ENCODE measurements at regions not wholly inside any gene's neighbourhood (a gene's known extent, or its start where the extent isn't known, plus 50 kb on each side); places are given as distances from the start of the nearest gene placed in this dataset.
"Not testable (repeated sequence)": the region's sequence is repeated elsewhere in the genome, so short reads cannot be mapped to it uniquely, and the experiment has no call there.

DNA sequence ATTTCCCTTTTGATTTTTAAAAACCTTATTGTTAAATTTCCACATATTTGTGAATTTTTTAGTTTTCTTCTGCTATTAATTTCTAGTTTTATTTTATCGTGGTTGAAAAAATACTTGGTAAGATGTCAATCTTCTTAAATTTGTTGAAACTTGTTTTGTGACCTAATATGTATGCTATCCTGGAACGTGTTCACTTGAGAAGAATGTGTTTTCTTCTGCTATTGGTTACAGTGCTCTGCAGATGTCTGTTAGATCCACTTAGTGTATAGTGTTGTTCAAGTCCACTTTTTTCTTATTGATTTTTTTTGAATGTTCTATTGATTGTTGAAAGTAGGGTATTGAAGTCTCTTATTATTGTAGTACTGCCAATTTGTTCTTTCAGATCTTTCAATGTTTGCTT is 116.5 kb upstream of the NETO1 start:
- Mint-ChIP-seq H3K36me3 (ENCODE audit: low read depth) (no peaks in the 10 kb centered on the region), H3K4me1 (ENCODE audit: low read depth) (no peaks in the 10 kb centered on the region), H3K4me3 (no peak overlapping the region), H3K27me3 (ENCODE audit: low read depth) (no peaks in the 10 kb centered on the region), H3K27ac (no peak overlapping the region), H3K9me3 (no peaks in the 10 kb centered on the region)

- Mint-ChIP-seq H3K4me1 (ENCODE audit: low read depth) (no peaks in the 10 kb centered on the region), H3K9me3 (peaks cover 16% of the 10 kb centered on the region), H3K27ac (no peak overlapping the region), H3K4me3 (no peak overlapping the region), H3K27me3 (ENCODE audit: low read depth) (no peaks in the 10 kb centered on the region), H3K36me3 (ENCODE audit: low read depth) (no peaks in the 10 kb centered on the region)
These were observed 106.1 kb upstream of the NETO1 start for GRCh38 chr18:72973841-72974240.

GRCh38 chr18:72965616-72966015 is 97.8 kb upstream of the NETO1 start:
- Mint-ChIP-seq H3K36me3 (ENCODE audit: low read depth) (no peaks in the 10 kb centered on the region), H3K27ac (no peak overlapping the region)

DNA sequence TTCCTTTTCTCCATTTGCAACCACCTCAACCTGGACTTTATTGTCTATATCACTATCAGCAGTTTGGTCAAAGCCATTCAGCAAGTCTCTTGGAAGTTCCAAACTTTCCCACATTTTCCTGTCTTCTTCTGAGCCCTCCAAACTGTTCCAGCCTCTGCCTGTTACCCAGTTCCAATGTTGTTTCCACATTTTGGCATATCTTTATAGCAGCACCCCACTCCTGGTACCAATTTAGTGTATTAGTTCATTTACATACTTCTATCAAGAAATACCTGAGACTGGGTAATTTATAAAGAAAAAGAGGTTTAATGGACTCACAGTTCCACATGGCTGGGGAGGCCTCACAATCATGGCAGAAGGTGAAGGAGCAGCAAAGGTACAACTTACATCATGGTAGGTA is 90.4 kb upstream of the NETO1 start:
- H3K27ac Mint-ChIP-seq; H3K4me1 Mint-ChIP-seq (ENCODE audit: low read depth); H3K4me3 Mint-ChIP-seq; H3K36me3 Mint-ChIP-seq (ENCODE audit: low read depth); H3K27me3 Mint-ChIP-seq (ENCODE audit: low read depth): not testable (repeated sequence)
- peaks cover 26% of the 10 kb centered on the region for H3K9me3 Mint-ChIP-seq

More at GRCh38 chr18:72965616-72966015, 97.8 kb upstream of the NETO1 start:
- no peaks in the 10 kb centered on the region for H3K4me1 Mint-ChIP-seq (ENCODE audit: low read depth)
- H3K27me3 Mint-ChIP-seq (ENCODE audit: low read depth) = no peaks in the 10 kb centered on the region
- H3K9me3 Mint-ChIP-seq = peaks cover 7% of the 10 kb centered on the region
- no peak overlapping the region for H3K4me3 Mint-ChIP-seq

DNA sequence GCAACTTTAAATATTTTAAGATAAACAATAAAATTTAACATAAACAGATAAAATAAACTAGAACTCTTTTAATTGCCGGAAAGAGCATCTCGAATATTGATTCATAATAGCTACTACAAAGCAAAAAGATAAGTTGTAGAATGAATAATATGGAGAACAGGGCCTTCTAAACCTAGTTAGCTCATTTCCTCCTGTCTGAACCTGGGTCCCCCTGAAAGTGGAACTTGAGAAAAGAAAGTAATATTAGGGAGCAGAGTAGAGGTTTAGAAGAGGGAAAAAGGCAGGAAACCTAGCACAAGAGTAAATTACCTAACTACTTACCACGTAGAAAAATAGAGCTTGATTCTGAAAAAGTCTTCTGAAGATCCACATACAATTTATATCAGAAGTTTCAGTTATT is 80.7 kb upstream of the NETO1 start:
- H3K36me3 Mint-ChIP-seq (ENCODE audit: low read depth) = no peaks in the 10 kb centered on the region
- no peak overlapping the region for H3K4me3 Mint-ChIP-seq
- no peaks in the 10 kb centered on the region for H3K9me3 Mint-ChIP-seq
- H3K27ac Mint-ChIP-seq = no peak overlapping the region
- H3K4me1 Mint-ChIP-seq (ENCODE audit: low read depth) = no peaks in the 10 kb centered on the region
- H3K27me3 Mint-ChIP-seq (ENCODE audit: low read depth) = no peaks in the 10 kb centered on the region

DNA sequence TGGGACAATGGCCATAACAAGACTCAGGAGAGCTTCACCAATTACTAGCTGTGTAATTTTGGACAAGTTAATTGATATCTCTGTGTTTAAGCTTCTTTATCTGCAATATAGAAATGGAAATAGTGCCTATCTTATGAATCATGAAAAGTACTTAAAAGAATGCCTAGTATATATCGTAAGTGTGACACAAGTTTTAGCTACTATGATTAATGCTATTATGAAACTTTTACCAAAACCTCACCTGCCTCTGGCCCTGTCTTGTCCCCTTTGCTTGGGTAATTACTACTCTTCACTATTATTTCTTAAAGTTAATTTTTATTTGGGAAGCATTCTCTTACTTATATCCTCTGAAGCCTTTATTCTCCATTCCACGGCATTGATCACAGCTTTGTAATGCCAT is 75.0 kb upstream of the NETO1 start:
- Mint-ChIP-seq H3K4me3 (no peak overlapping the region), H3K9me3 (no peaks in the 10 kb centered on the region), H3K27me3 (ENCODE audit: low read depth) (no peaks in the 10 kb centered on the region), H3K36me3 (ENCODE audit: low read depth) (no peaks in the 10 kb centered on the region), H3K4me1 (ENCODE audit: low read depth) (no peaks in the 10 kb centered on the region), H3K27ac (no peak overlapping the region)

DNA sequence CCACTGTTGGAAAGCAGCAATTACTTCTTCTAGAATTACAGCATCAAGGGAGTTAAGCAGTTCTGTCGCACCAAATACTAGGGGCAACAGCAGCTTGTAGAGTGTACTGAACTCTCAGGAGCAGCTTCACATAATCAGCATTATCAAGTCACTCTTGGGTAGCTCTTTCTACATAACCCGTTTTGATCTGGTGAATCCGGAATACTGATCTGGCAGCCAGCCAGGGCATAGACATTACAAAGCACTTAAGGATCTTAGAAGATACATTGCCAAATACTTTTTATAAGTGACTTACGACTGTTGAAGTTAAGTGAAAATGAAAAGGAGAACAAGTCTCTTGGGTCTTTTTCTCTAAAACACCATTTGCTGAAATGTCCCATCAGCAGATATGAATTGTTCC is 73.2 kb upstream of the NETO1 start:
- H3K27me3 Mint-ChIP-seq (ENCODE audit: low read depth) = no peaks in the 10 kb centered on the region
- H3K4me1 Mint-ChIP-seq (ENCODE audit: low read depth) = no peaks in the 10 kb centered on the region
- H3K4me3 Mint-ChIP-seq = no peak overlapping the region
- H3K27ac Mint-ChIP-seq = no peak overlapping the region
- H3K9me3 Mint-ChIP-seq = no peaks in the 10 kb centered on the region
- H3K36me3 Mint-ChIP-seq (ENCODE audit: low read depth) = no peaks in the 10 kb centered on the region

GRCh38 chr18:72940509-72940908 is 72.7 kb upstream of the NETO1 start:
- no peak overlapping the region for H3K4me3 Mint-ChIP-seq
- H3K27ac Mint-ChIP-seq = no peak overlapping the region
- no peaks in the 10 kb centered on the region for H3K9me3 Mint-ChIP-seq
- no peaks in the 10 kb centered on the region for H3K27me3 Mint-ChIP-seq (ENCODE audit: low read depth)
- no peaks in the 10 kb centered on the region for H3K36me3 Mint-ChIP-seq (ENCODE audit: low read depth)
- no peaks in the 10 kb centered on the region for H3K4me1 Mint-ChIP-seq (ENCODE audit: low read depth)

- H3K9me3 Mint-ChIP-seq = no peaks in the 10 kb centered on the region
- no peaks in the 10 kb centered on the region for H3K4me1 Mint-ChIP-seq (ENCODE audit: low read depth)
- no peak overlapping the region for H3K27ac Mint-ChIP-seq
- no peaks in the 10 kb centered on the region for H3K36me3 Mint-ChIP-seq (ENCODE audit: low read depth)
- H3K27me3 Mint-ChIP-seq (ENCODE audit: low read depth) = no peaks in the 10 kb centered on the region
- no peak overlapping the region for H3K4me3 Mint-ChIP-seq
These were observed 68.0 kb upstream of the NETO1 start for GRCh38 chr18:72935744-72936143.

- Mint-ChIP-seq H3K9me3 (peaks cover 21% of the 10 kb centered on the region), H3K4me3 (no peak overlapping the region), H3K27ac (no peak overlapping the region), H3K27me3 (ENCODE audit: low read depth) (no peaks in the 10 kb centered on the region), H3K36me3 (ENCODE audit: low read depth) (no peaks in the 10 kb centered on the region), H3K4me1 (ENCODE audit: low read depth) (no peaks in the 10 kb centered on the region)
These were observed 55.1 kb upstream of the NETO1 start for GRCh38 chr18:72922895-72923294.

All from T-helper 1 cell treated with Interleukin-12 subunit alpha and Interleukin-12 subunit beta and Interleukin-4 antibody, amounts not matched to agents 30 μg/mL and 1 μg/mL, for 36 hours (primary cell).